HL-60 (cell line): ENCODE measurements at regions not wholly inside any gene's neighbourhood (a gene's known extent, or its start where the extent isn't known, plus 50 kb on each side); places are given as distances from the start of the nearest gene placed in this dataset.

Experiments
- GABPA ChIP-seq: IDR thresholded peaks from 2 replicates; pipeline ENCODE4 v1.6.1; 2012; ENCODE audit warnings: low read depth
- POLR2AphosphoS5 ChIP-seq: IDR thresholded peaks from 2 replicates; pipeline ENCODE4 v1.6.1; 2012; ENCODE audit warnings: low read depth
- TF ChIP-seq, protein P1 (sequence below): IDR thresholded peaks from one replicate; pipeline ENCODE4 v1.5.1; 2011; ENCODE audit warnings: low read length, control low read depth, inconsistent platforms; ENCODE audit not compliant: insufficient read depth

DNA sequence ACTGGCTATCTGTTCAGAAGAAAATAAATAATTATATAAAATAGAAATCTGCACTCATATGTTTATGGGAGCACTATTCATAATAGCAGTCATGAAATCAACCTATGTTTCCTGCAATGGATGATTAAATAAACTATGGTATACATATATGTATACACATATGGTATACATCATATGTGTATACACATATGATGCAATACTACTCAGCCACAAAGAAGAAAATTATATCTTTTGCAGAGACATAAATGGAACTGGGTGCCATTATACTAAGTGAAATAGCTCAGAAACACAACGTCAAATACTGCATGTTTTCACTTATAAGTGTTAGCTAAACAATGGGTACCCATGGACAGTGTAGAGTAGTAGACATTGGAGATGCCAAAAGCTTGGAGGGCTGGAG is 381.2 kb upstream of the LRFN5 start:
- TF ChIP-seq, protein P1, sequence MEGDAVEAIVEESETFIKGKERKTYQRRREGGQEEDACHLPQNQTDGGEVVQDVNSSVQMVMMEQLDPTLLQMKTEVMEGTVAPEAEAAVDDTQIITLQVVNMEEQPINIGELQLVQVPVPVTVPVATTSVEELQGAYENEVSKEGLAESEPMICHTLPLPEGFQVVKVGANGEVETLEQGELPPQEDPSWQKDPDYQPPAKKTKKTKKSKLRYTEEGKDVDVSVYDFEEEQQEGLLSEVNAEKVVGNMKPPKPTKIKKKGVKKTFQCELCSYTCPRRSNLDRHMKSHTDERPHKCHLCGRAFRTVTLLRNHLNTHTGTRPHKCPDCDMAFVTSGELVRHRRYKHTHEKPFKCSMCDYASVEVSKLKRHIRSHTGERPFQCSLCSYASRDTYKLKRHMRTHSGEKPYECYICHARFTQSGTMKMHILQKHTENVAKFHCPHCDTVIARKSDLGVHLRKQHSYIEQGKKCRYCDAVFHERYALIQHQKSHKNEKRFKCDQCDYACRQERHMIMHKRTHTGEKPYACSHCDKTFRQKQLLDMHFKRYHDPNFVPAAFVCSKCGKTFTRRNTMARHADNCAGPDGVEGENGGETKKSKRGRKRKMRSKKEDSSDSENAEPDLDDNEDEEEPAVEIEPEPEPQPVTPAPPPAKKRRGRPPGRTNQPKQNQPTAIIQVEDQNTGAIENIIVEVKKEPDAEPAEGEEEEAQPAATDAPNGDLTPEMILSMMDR, result no peak
- no peak for TF ChIP-seq POLR2AphosphoS5
- TF ChIP-seq GABPA, result no peak
